AG10803 (cell line): ENCODE measurements at regions not wholly inside any gene's neighbourhood (a gene's known extent, or its start where the extent isn't known, plus 50 kb on each side); places are given as distances from the start of the nearest gene placed in this dataset.

ENCODE experiments used
- DNase-seq: peaks from one replicate; pipeline ENCODE4 v3.0.0; 2010; ENCODE audit warnings: low read depth
- H3K4me3 ChIP-seq: 2 replicates; pipeline ENCODE4 v1.5.1; 2011; ENCODE audit warnings: mild to moderate bottlenecking, low read length, control low read depth
- TF ChIP-seq, protein P1 (sequence below): conservative IDR thresholded peaks from 2 replicates; pipeline ENCODE4 v1.5.1; 2011; ENCODE audit warnings: mild to moderate bottlenecking, low read length, control low read depth, inconsistent platforms

DNA sequence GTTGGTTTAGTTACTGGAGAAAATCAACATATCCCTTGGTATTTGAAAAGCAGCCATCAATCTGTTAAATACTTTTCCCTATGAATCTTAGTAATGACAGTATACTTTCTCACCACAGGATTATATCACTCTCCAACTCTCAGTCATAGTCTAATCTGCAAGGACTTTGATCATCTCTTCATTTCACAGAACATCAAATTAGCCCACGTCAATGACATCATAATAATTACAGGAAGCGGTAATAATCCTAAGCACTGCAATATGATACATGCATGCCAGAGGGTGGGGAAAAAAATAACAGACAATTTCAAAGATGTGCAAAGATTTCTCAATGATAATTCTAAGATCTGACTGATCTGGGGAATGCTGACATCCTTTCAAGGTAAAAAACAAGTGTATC, 404.1 kb downstream of the GPM6A start:
- DNase-seq: no peak
- no peak overlapping the region for H3K4me3 ChIP-seq
- TF ChIP-seq, protein P1, sequence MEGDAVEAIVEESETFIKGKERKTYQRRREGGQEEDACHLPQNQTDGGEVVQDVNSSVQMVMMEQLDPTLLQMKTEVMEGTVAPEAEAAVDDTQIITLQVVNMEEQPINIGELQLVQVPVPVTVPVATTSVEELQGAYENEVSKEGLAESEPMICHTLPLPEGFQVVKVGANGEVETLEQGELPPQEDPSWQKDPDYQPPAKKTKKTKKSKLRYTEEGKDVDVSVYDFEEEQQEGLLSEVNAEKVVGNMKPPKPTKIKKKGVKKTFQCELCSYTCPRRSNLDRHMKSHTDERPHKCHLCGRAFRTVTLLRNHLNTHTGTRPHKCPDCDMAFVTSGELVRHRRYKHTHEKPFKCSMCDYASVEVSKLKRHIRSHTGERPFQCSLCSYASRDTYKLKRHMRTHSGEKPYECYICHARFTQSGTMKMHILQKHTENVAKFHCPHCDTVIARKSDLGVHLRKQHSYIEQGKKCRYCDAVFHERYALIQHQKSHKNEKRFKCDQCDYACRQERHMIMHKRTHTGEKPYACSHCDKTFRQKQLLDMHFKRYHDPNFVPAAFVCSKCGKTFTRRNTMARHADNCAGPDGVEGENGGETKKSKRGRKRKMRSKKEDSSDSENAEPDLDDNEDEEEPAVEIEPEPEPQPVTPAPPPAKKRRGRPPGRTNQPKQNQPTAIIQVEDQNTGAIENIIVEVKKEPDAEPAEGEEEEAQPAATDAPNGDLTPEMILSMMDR: no peak

DNA sequence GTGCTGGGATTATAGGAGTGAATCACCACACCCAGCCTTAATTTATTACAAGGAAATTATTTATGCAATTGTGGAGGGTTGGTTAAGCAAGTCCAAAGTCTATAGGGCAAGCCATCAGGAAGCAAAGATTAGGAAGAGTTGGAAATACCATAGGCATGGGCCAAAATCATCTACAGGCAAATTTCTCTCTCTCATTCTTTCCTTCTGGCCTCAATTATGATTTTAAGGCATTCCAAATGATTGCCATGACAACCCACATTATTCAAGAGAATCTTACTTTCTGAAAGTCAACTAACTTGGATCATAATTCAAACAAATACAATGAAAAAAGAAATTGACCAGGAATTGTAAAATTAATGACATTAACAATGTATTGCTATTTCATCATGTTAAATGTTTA, 400.8 kb downstream of the GPM6A start:
- TF ChIP-seq, protein P1: no peak
- peak; percentile 67 for DNase-seq
- H3K4me3 ChIP-seq: no peak overlapping the region

DNA sequence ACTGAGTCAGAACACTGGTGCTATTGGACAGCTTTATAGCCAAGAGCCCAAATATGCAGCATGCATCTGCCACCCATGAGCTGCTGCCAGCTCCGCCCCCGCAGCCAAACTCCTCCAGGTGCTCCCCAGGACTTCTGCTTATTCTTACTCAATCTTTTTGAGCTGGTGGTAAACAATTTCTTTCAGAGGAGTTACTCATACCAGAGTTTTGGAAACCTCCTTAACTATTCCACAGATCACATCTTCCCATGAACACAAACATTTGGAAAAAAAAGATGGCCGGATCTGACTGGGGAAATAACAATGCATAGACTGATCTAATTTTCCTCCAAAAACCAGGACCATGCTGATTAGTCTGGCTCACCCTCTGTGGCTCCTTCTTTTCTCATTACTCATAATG, 399.9 kb downstream of the GPM6A start:
- peak; percentile 86 for DNase-seq

DNA sequence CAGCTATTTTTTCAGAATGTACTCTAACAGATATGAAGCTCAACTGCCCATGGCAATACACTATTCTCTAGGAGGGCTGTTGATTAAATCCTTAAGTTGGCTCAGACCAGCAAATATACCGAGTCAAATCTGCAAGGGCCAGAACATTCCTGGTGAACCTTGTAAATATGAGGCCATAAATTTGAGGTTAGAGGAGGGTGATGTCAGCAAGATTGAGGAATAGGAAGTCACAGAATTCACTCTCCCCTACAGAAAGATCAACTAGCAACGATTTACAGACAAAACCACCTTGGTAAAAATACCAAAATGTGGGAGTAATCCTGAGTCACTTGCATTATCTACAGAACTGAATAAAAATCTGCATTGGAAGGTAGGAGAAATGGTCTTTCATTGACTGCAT, 399.3 kb downstream of the GPM6A start:
- DNase-seq: peak; percentile 91
- TF ChIP-seq, protein P1: no peak
- no peak overlapping the region for H3K4me3 ChIP-seq

More for the DNA sequence above, 399.9 kb downstream of the GPM6A start:
- no peak overlapping the region for H3K4me3 ChIP-seq
- TF ChIP-seq, protein P1: no peak

DNA sequence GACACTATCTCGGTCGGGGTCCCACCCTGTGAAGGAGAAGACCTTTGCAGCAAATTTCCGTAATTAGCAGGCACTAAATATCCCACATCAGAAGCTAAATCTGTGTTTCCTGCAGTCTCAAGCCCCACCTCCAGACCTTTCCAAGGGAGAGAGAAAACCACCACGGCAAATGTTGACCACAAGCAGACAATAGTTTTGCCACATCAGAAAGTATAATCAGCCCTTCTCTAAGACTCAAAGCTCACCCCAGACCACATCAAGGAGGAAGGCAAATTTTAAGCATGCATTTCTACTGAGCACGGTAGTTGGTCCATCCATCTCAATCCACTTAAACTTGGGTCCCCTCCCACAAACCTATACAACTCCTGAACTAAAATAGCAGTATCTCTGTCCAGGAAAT, 398.5 kb downstream of the GPM6A start:
- DNase-seq: peak; percentile 63
- TF ChIP-seq, protein P1: no peak
- H3K4me3 ChIP-seq: no peak overlapping the region

DNA sequence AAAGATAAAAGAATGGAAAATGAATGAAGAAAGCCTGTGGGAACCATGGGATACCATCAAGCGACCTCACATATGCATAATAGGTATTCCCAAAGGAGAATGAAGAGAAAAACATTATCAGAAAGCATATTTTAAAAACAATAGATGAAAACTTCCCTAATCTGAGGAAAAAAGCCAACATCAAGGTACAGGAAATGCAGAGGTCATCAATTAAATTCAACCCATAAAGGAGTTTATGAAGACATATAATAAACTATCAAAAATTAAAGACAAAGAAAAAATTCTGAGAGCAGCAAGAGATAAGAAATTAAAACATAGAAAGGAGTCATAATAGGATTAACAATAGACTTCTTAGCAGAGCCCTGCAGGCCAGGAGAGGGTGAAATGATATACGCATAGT, 397.5 kb downstream of the GPM6A start:
- no peak for DNase-seq
- no peak overlapping the region for H3K4me3 ChIP-seq
- TF ChIP-seq, protein P1: no peak

DNA sequence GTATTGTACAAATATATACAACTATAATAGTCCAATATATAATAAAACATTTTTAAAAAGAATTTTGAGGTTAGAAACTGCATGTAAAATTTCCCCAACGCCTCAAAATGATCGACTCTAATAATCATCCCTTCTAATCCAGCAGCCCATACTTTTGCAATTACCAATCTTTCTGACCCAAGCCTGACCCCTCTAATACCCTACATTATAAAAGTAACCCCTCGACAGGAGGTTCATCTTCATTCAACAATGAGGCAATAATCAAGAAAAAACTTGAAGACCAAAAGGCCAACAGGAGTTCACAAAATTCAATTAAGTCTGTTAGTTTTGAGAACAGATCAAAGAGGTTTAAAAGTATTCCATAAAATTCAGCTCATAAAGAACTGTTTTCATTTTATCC, 393.5 kb downstream of the GPM6A start:
- TF ChIP-seq, protein P1: no peak
- DNase-seq: no peak
- no peak overlapping the region for H3K4me3 ChIP-seq
